Right atrium auricular region (tissue), 2 donors: ENCODE measurements at regions not wholly inside any gene's neighbourhood (a gene's known extent, or its start where the extent isn't known, plus 50 kb on each side); places are given as distances from the start of the nearest gene placed in this dataset.

Experiments used
- DNase-seq: peaks from one replicate; pipeline ENCODE4 v3.0.0-alpha.2; 2019; ENCODE audit warnings: low spot score
- H3K27ac ChIP-seq, 2 donors: fragments of 200-600 bp; sonication (generic); 1 replicate in 1 of 2; 2 replicates in 1 of 2; pipeline ENCODE4 v1.5.1; 2016 to 2019
- H3K27me3 ChIP-seq, 2 donors: fragments of 200-600 bp; sonication (generic); one replicate each; pipeline versions ENCODE4 v1.5.1 to v1.6.0; 2017 to 2019
- H3K36me3 ChIP-seq: fragments of 200-600 bp; sonication (generic); one replicate; pipeline ENCODE4 v1.5.1; 2016
- H3K4me1 ChIP-seq, 2 donors: fragments of 200-600 bp; sonication (generic); one replicate each; pipeline versions ENCODE4 v1.5.1 to v1.6.0; 2017 to 2019
- H3K4me3 ChIP-seq, 2 donors: fragments of 200-600 bp; sonication (generic); 1 replicate in 1 of 2; 2 replicates in 1 of 2; pipeline ENCODE4 v1.5.1; 2017 to 2019; ENCODE audit warnings: mild to moderate bottlenecking in 1 of 2, moderate library complexity in 1 of 2
- H3K9me3 ChIP-seq, 2 donors: fragments of 200-600 bp; sonication (generic); one replicate each; pipeline ENCODE4 v1.5.1; 2019
- CTCF ChIP-seq, 2 donors: fragments of 200-600 bp; sonication (generic); IDR thresholded peaks; one replicate each; pipeline ENCODE4 v1.5.1; 2019; ENCODE audit warnings: antibody characterized with exemption in 2 of 2

- peak overlapping the region; percentile 9 to 12 for H3K27ac ChIP-seq
- no peaks in the 10 kb centered on the region for H3K4me1 ChIP-seq
- TF ChIP-seq CTCF (IDR thresholded peaks at IDR 0.05), result no peak
- H3K4me3 ChIP-seq, result no peak overlapping the region
- no peak for DNase-seq
- no peaks in the 10 kb centered on the region for H3K9me3 ChIP-seq
- no peaks in the 10 kb centered on the region for H3K27me3 ChIP-seq
- H3K36me3 ChIP-seq, result no peaks in the 10 kb centered on the region
Observed at GRCh38 chr6:84425971-84426705, 198.7 kb upstream of the CEP162 start.

- no peaks in the 10 kb centered on the region for H3K4me1 ChIP-seq
- H3K9me3 ChIP-seq, result no peaks in the 10 kb centered on the region
- no peak overlapping the region for H3K27ac ChIP-seq
- no peaks in the 10 kb centered on the region for H3K36me3 ChIP-seq
- H3K4me3 ChIP-seq, result peak overlapping the region in 1 of 2 donors; percentile 0
- no peak for DNase-seq
- H3K27me3 ChIP-seq, result no peaks in the 10 kb centered on the region
- no peak for TF ChIP-seq CTCF (IDR thresholded peaks at IDR 0.05)
Observed at GRCh38 chr6:84424956-84425355, 197.5 kb upstream of the CEP162 start.

- Histone ChIP-seq H3K27me3 (no peaks in the 10 kb centered on the region), H3K27ac (no peak overlapping the region), H3K36me3 (no peaks in the 10 kb centered on the region), H3K4me1 (no peaks in the 10 kb centered on the region), H3K4me3 (no peak overlapping the region), H3K9me3 (no peaks in the 10 kb centered on the region)
- peak; percentile 23 to 77 for TF ChIP-seq CTCF (IDR thresholded peaks at IDR 0.05)
- peak; percentile 69 for DNase-seq
Observed at GRCh38 chr6:84422380-84422968, 195.0 kb upstream of the CEP162 start.

GRCh38 chr6:84421031-84421430, 193.6 kb upstream of the CEP162 start:
- DNase-seq, result no peak
- no peaks in the 10 kb centered on the region for H3K27me3 ChIP-seq

DNA sequence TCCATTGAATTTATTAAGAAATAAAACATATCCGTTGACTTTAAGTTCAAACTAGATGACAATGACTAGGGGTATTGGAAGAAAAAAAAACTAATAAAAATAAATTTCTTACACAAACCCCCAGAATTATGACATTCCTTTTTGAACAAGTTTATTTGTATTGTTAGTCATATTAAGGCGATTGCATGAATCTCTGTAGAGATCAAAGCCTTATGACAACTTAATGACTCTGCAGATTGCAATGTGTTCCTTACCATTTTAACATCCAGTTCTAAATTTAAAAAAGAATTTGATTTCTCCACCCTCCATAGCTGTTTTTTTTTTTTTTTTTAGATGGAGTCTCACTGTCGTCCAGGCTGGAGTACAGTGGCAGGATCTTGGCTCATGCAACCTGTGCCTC, 189.8 kb upstream of the CEP162 start:
- no peaks in the 10 kb centered on the region for H3K4me1 ChIP-seq
- H3K4me3 ChIP-seq, result no peak overlapping the region
- no peak overlapping the region for H3K27ac ChIP-seq
- no peaks in the 10 kb centered on the region for H3K27me3 ChIP-seq
- TF ChIP-seq CTCF (IDR thresholded peaks at IDR 0.05), result no peak
- no peak for DNase-seq
- H3K9me3 ChIP-seq, result no peaks in the 10 kb centered on the region
- H3K36me3 ChIP-seq, result no peaks in the 10 kb centered on the region

More at GRCh38 chr6:84421031-84421430, 193.6 kb upstream of the CEP162 start:
- no peaks in the 10 kb centered on the region for H3K36me3 ChIP-seq
- no peak overlapping the region for H3K4me3 ChIP-seq
- H3K9me3 ChIP-seq, result no peaks in the 10 kb centered on the region
- H3K27ac ChIP-seq, result no peak overlapping the region
- TF ChIP-seq CTCF (IDR thresholded peaks at IDR 0.05), result no peak
- H3K4me1 ChIP-seq, result no peaks in the 10 kb centered on the region
